Adrenal gland (tissue), 5 donors: ENCODE measurements at regions not wholly inside any gene's neighbourhood (a gene's known extent, or its start where the extent isn't known, plus 50 kb on each side); places are given as distances from the start of the nearest gene placed in this dataset.

Source experiments
- POLR2A ChIP-seq, 2 donors: fragments of 450-650 bp; IDR thresholded peaks; one replicate each; pipeline ENCODE4 v1.6.1; 2017; ENCODE audit warnings: antibody characterized with exemption in 2 of 2, mild to moderate bottlenecking in 2 of 2, moderate library complexity in 1 of 2
- TF ChIP-seq, protein P1 (sequence below), 6 experiments: fragments of 450-650 bp in 4 of 6; fragments of 200-600 bp in 2 of 6; sonication (generic) in 1 of 6; IDR thresholded peaks; 1 replicate in 5 of 6; 2 replicates in 1 of 6; pipeline versions ENCODE4 v1.5.1 to v1.8.0; 2016 to 2021; ENCODE audit warnings: antibody characterized with exemption in 6 of 6, mild to moderate bottlenecking in 2 of 6, moderate library complexity in 1 of 6
- donor health status: DM: no; HTN: no; CAD: no.

DNA sequence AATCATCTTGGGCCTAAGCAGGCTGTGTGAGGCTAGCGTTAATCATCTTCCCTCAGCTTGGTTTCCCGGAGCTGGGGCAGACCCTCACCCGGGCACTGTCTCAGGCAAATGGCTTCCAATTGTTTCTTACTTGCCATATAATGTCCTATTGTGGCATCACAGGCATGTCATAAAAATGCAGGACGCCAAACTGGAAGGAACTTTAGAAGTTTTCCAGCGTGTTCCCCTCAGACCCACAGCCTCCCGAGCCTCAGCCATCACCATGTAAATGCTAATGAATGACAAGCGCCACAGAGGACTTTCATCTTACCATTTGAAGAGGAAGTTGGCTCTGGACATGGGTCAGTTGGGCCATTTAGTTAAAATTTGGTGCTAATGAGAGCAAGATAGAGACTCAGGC is 143.0 kb upstream of the IRX1 start:
- TF ChIP-seq, protein P1, sequence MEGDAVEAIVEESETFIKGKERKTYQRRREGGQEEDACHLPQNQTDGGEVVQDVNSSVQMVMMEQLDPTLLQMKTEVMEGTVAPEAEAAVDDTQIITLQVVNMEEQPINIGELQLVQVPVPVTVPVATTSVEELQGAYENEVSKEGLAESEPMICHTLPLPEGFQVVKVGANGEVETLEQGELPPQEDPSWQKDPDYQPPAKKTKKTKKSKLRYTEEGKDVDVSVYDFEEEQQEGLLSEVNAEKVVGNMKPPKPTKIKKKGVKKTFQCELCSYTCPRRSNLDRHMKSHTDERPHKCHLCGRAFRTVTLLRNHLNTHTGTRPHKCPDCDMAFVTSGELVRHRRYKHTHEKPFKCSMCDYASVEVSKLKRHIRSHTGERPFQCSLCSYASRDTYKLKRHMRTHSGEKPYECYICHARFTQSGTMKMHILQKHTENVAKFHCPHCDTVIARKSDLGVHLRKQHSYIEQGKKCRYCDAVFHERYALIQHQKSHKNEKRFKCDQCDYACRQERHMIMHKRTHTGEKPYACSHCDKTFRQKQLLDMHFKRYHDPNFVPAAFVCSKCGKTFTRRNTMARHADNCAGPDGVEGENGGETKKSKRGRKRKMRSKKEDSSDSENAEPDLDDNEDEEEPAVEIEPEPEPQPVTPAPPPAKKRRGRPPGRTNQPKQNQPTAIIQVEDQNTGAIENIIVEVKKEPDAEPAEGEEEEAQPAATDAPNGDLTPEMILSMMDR (IDR thresholded peaks at IDR 0.05): no peak
- no peak for TF ChIP-seq POLR2A (IDR thresholded peaks at IDR 0.05)
